AG10803 (cell line): ENCODE measurements at regions not wholly inside any gene's neighbourhood (a gene's known extent, or its start where the extent isn't known, plus 50 kb on each side); places are given as distances from the start of the nearest gene placed in this dataset.

Source experiments
- DNase-seq: peaks from one replicate; pipeline ENCODE4 v3.0.0; 2010; ENCODE audit warnings: low read depth
- H3K4me3 ChIP-seq: 2 replicates; pipeline ENCODE4 v1.5.1; 2011; ENCODE audit warnings: mild to moderate bottlenecking, low read length, control low read depth
- CTCF ChIP-seq: conservative IDR thresholded peaks from 2 replicates; pipeline ENCODE4 v1.5.1; 2011; ENCODE audit warnings: mild to moderate bottlenecking, low read length, control low read depth, inconsistent platforms

GRCh38 chr17:17426184-17426583 is 50.6 kb upstream of the MED9 start:
- no peak for DNase-seq
- no peak overlapping the region for H3K4me3 ChIP-seq
- no peak for TF ChIP-seq CTCF
